ENCODE measurements at regions not wholly inside any gene's neighbourhood (a gene's known extent, or its start where the extent isn't known, plus 50 kb on each side); places are given as distances from the start of the nearest gene placed in this dataset.
A peak's percentile ranks its signal among the peaks of the same experiment; 100 is the strongest.

DNA sequence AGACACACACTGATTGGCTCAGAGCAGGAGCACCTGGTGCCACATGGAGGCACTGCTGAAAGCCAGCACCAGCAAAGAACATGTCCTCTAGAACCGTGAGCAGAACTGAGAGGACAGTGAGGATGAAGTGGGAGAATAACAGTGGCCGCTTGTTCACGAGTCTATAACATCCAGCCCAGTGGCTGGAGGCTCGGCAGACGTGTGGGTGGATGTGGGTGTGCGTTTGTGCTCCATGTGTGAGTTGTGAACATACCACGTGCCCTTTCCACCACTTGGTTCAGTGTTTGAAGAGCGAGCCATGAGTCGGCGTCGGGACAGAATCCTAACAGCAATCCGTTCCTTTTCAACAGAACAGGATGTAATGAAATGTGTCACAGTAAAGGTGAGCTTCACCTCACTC lies 113.0 kb downstream of the SOX1 start:
- POLR2A ChIA-PET: no interaction called here
- Mint-ChIP-seq H3K4me1 (ENCODE audit: low read depth, unreplicated experiment) (no peaks in the 10 kb centered on the region), H3K4me3 (ENCODE audit: unreplicated experiment) (no peak overlapping the region), H3K27ac (ENCODE audit: unreplicated experiment) (no peak overlapping the region), H3K9me3 (ENCODE audit: unreplicated experiment) (peaks cover 5% of the 10 kb centered on the region), H3K27me3 (ENCODE audit: insufficient read depth, unreplicated experiment) (peaks cover 14% of the 10 kb centered on the region), H3K36me3 (ENCODE audit: insufficient read depth, unreplicated experiment) (no peaks in the 10 kb centered on the region)
- intact Hi-C loops (cut with micrococcal nuclease; ENCODE audit: unreplicated experiment): no loop called here
- DNase-seq: no peak
- Histone ChIP-seq H3K9me3 (no peaks in the 10 kb centered on the region), H3K4me1 (no peaks in the 10 kb centered on the region), H3K4me3 (ENCODE audit: low read depth, low read length) (no peak overlapping the region), H3K36me3 (ENCODE audit: control insufficient read depth, insufficient read depth, low read length) (no peaks in the 10 kb centered on the region), H3K27me3 (replicated peaks; ENCODE audit: control insufficient read depth, insufficient read depth, low read length) (no peaks in the 10 kb centered on the region)
- CTCF ChIA-PET: no interaction called here
- no TSS peak for BruUV-seq (replicated peaks)
- TF ChIP-seq, protein P1, sequence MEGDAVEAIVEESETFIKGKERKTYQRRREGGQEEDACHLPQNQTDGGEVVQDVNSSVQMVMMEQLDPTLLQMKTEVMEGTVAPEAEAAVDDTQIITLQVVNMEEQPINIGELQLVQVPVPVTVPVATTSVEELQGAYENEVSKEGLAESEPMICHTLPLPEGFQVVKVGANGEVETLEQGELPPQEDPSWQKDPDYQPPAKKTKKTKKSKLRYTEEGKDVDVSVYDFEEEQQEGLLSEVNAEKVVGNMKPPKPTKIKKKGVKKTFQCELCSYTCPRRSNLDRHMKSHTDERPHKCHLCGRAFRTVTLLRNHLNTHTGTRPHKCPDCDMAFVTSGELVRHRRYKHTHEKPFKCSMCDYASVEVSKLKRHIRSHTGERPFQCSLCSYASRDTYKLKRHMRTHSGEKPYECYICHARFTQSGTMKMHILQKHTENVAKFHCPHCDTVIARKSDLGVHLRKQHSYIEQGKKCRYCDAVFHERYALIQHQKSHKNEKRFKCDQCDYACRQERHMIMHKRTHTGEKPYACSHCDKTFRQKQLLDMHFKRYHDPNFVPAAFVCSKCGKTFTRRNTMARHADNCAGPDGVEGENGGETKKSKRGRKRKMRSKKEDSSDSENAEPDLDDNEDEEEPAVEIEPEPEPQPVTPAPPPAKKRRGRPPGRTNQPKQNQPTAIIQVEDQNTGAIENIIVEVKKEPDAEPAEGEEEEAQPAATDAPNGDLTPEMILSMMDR (IDR thresholded peaks at IDR 0.05; ENCODE audit: insufficient read depth in 1 of 2, low read depth in 1 of 2, low read length in 1 of 2, severe bottlenecking in 1 of 2, unreplicated experiment in 1 of 2): no peak

DNA sequence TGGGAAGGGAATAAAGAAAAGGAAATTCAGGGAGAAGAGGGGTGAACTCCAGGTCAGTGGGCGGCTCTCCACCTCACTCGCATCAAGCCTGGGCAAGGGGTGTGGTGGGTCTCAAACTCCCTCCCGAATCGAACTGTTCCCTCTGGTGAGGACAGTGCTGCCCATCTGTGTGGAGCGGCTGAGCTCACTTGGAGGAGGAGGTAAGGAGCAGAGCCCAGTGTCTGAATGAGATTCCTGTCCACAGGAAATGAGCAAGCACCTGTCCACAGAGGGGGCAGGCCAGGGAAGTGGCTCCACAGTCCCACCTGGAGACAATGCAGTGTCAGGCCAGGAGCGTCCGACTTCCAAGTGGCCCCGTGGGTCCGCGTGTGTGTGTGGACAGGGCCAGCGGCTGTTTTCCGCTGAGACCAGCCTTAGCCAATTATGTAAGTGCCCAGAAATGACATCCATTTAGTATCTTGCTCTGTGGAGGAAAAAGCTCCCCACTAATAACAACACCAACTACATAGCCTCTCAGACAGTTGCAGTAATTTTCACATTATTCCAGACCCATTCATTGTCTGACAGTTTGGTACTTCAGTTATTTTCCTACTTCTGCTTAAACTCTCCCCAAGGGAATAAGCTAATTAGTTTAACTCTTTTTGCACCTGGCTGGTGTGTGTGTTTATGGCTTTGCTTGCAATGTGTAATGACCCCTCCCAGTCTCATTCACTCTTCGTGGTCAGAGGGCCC lies 114.6 kb downstream of the SOX1 start:
- no TSS peak for BruUV-seq (replicated peaks)
- H3K9me3 ChIP-seq: no peaks in the 10 kb centered on the region
- H3K36me3 ChIP-seq (ENCODE audit: control insufficient read depth, insufficient read depth, low read length): no peaks in the 10 kb centered on the region
- H3K4me1 ChIP-seq: no peaks in the 10 kb centered on the region
- no peaks in the 10 kb centered on the region for H3K4me1 Mint-ChIP-seq (ENCODE audit: low read depth, unreplicated experiment)
- TF ChIP-seq, protein P1 (IDR thresholded peaks at IDR 0.05; ENCODE audit: insufficient read depth in 1 of 2, low read depth in 1 of 2, low read length in 1 of 2, severe bottlenecking in 1 of 2, unreplicated experiment in 1 of 2): no peak
- ChIA-PET CTCF (interaction anchor here (0.5 kb wide), 1 partner anchor 78 kb away, joined by 3 read pairs; no protein-coding TSS in a partner anchor), POLR2A (no interaction called here)
- H3K27ac Mint-ChIP-seq (ENCODE audit: unreplicated experiment): no peak overlapping the region
- peak in 1 of 2 experiments; percentile 21 for DNase-seq
- H3K27me3 Mint-ChIP-seq (ENCODE audit: insufficient read depth, unreplicated experiment): peaks cover 15% of the 10 kb centered on the region
- intact Hi-C loops (cut with micrococcal nuclease; ENCODE audit: unreplicated experiment): no loop called here
- H3K4me3 ChIP-seq (ENCODE audit: low read depth, low read length): no peak overlapping the region
- no peak overlapping the region for H3K4me3 Mint-ChIP-seq (ENCODE audit: unreplicated experiment)
- H3K9me3 Mint-ChIP-seq (ENCODE audit: unreplicated experiment): no peaks in the 10 kb centered on the region
- no peaks in the 10 kb centered on the region for H3K27me3 ChIP-seq (replicated peaks; ENCODE audit: control insufficient read depth, insufficient read depth, low read length)
- no peaks in the 10 kb centered on the region for H3K36me3 Mint-ChIP-seq (ENCODE audit: insufficient read depth, unreplicated experiment)

DNA sequence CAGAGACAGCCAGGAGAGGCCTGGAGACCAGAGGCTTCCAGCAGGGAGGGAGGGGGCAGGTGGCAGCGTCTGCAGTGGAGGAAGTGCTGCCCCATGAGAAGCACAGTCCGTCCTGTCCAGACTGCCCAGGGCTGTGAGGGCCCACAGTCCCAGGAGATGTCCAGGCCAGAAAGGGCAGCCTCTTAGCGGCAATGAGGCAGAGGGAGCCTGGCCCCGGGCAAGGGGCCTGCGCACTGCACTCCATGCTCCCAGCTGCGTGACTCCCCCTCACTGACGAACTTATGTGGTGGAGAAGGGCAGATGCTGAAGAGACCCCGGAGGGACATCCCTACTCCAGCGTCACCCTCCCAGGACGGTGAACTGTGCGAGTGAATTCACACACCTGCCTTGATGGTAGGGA lies 115.3 kb downstream of the SOX1 start:
- BruUV-seq (replicated peaks): no TSS peak
- intact Hi-C loops (cut with micrococcal nuclease; ENCODE audit: unreplicated experiment): no loop called here

More for the DNA sequence above, 115.3 kb downstream of the SOX1 start:
- no peaks in the 10 kb centered on the region for H3K9me3 Mint-ChIP-seq (ENCODE audit: unreplicated experiment)
- peak in 1 of 2 experiments; percentile 17 for DNase-seq
- Histone ChIP-seq H3K36me3 (ENCODE audit: control insufficient read depth, insufficient read depth, low read length) (no peaks in the 10 kb centered on the region), H3K4me3 (ENCODE audit: low read depth, low read length) (no peak overlapping the region), H3K9me3 (no peaks in the 10 kb centered on the region), H3K27me3 (replicated peaks; ENCODE audit: control insufficient read depth, insufficient read depth, low read length) (no peaks in the 10 kb centered on the region), H3K4me1 (no peaks in the 10 kb centered on the region)
- H3K4me3 Mint-ChIP-seq (ENCODE audit: unreplicated experiment): no peak overlapping the region
- TF ChIP-seq, protein P1 (IDR thresholded peaks at IDR 0.05; ENCODE audit: insufficient read depth in 1 of 2, low read depth in 1 of 2, low read length in 1 of 2, severe bottlenecking in 1 of 2, unreplicated experiment in 1 of 2): no peak
- ChIA-PET POLR2A (no interaction called here), CTCF (no interaction called here)
- H3K4me1 Mint-ChIP-seq (ENCODE audit: low read depth, unreplicated experiment): no peaks in the 10 kb centered on the region
- H3K27me3 Mint-ChIP-seq (ENCODE audit: insufficient read depth, unreplicated experiment): peaks cover 15% of the 10 kb centered on the region
- no peaks in the 10 kb centered on the region for H3K36me3 Mint-ChIP-seq (ENCODE audit: insufficient read depth, unreplicated experiment)
- no peak overlapping the region for H3K27ac Mint-ChIP-seq (ENCODE audit: unreplicated experiment)
